ENCODE measurements at regions not wholly inside any gene's neighbourhood (a gene's known extent, or its start where the extent isn't known, plus 50 kb on each side); places are given as distances from the start of the nearest gene placed in this dataset.

- no peak for DNase-seq
These were observed 482.5 kb upstream of the FAT3 start for GRCh38 chr11:91742155-91742554.

GRCh38 chr11:91731051-91731450 lies 493.6 kb upstream of the FAT3 start:
- no peak for DNase-seq

DNA sequence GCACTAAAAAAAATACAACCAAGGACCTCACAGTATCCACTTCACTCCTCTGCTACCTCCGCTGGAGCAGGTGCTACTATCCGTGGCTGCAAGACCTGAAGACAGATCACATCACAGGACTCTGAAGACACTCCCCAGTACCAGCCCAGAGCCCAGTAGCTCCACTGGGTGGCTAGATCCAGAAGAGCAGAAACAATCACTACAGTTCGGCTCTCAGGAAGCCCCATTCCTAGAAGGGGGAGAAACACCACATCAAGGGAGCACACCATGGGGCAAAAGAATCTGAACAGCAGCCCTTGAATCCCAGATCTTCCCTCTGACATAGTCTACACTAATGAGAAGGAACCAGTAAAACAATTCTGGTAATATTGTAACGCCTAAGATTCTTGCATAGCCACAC lies 494.0 kb upstream of the FAT3 start:
- no peak for DNase-seq

DNA sequence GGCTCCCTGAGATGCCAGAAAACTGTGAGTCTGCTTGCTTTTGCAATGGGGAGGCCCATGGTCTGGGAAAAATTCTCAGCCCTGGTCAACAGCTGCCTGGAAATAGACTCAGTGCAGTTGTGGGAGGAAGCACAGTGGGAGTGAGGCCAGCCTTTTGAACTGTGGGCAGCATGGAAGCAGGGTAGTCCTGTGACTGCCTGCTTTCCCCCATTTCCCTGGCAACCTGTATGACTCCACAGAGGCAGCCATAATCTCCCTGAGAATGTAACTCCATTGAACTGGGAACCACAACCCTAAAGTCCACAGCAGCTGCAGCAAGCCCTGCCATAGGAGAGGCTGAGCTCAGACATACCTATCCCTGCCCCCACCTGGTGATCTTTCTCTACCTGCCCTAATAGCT lies 494.6 kb upstream of the FAT3 start:
- no peak for DNase-seq

- DNase-seq: no peak
These were observed 507.4 kb upstream of the FAT3 start for GRCh38 chr11:91717169-91717568.

GRCh38 chr11:91707652-91708482 lies 516.8 kb upstream of the FAT3 start:
- no peak for DNase-seq

DNA sequence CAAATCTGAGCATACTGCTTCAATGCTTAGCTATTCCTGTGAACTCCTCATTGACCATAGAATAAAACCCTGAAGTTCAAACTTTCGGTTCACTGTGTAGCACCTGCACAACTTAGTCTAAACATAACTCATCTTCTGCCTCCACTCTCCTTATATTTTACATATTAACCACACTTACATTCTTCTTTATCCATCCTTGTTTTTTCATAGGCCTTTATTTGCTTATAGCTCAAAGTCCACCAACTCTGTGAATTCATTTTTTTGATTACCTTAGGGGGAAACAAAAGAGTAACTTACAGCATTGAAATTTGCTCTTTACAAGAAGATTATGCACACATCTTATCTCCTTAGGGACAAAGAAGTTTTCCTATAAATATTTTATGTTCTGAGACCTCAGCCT lies 521.6 kb upstream of the FAT3 start:
- no peak for DNase-seq

GRCh38 chr11:91700854-91701253 lies 523.8 kb upstream of the FAT3 start:
- no peak for DNase-seq

DNA sequence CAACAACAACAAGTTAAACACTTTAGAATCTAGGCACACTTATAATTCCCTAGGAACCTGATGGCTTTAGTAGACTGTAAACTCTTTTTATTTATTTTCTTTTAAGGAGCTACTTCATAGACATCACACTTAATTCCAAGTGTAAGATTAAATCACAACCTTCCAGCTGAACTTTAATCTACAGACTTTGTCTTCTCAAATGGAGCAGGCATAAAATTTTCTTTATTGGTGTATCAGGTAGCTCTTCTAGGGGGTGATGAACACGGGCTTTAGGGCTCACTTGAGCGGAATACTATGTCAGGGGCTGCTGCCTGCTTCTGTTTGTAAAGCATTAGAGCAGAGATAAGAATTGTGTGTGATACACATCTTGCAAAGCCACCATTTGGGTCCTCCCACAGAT lies 525.8 kb upstream of the FAT3 start:
- no peak for DNase-seq

GRCh38 chr11:91694331-91694730 lies 530.3 kb upstream of the FAT3 start:
- DNase-seq: no peak

GRCh38 chr11:91691872-91692271 lies 532.7 kb upstream of the FAT3 start:
- no peak for DNase-seq

GRCh38 chr11:91688672-91689071 lies 535.9 kb upstream of the FAT3 start:
- DNase-seq: no peak

DNA sequence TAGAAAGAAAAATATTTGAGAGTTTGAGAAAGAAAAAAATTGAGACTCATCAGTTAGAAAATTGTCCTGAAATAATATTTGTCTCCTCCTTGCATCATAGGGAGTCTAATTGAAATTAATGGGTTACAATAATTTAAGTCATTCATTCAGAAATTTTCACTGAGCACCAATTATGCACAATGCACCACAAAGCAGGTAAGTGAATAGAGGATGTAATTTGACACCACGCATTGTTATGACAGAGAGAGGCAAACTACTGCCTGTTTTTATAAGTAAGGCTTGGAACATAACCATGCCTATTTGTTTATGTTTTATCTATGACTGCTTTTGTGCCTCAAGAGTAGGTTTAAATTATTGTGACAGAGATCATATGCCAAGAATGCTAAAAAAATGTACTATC lies 537.9 kb upstream of the FAT3 start:
- no peak for DNase-seq

DNA sequence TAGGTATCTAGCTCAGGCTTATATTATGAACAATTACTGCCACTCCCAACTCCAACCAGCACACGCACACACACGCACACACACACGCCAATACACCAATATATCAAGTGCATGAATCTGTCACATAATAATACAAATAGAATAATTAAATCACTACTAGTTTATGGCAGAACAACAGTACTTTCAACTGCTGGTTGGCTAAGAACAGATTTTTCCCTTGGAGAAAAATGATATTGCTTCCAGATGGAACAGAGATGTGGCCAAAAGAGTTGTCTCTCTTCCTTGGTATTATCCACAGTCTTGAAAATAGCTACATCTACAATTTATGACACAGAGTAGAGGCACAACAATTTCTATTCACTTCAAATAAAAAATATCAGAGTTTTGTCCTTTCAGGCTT lies 538.3 kb upstream of the FAT3 start:
- peak; percentile 27 for DNase-seq

GRCh38 chr11:91673705-91674104 lies 550.9 kb upstream of the FAT3 start:
- DNase-seq: no peak

DNA sequence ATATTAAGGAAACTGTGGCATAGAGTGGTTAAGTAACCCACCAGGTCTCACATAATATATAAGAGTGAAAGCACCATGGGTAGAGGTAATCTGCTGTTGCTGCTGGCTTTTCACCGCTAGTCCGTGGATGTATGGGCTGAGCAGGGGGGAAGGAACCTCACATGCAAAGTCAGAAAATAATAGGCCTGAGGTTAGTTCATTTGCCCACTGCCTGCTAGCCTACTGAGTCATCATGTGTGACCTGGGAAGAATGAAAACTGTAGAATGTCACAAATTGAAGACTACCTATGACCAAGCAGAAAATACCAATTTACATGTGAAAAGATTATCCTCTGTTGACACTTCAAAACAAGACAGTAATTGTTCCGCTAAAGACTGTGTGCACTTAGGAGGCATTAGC lies 560.1 kb upstream of the FAT3 start:
- DNase-seq: no peak

DNA sequence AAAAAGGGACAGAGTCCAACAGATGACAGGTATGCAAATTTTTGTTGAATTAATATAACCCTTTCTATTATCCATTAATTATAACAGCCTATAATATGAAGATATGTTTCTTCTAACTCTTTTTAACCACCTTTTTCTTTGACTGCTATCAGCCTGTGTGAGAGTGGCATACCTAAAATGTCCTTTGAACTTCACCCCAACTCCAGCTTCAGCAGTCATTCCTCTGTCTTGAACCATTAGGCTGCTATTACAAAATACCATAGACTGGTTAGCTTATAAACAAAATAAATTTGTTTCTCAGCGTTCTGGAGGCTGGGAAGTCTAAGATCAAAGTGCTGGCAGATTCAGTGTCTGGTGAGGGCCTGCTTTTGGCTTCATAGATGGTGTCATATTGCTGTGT lies 564.6 kb upstream of the FAT3 start:
- DNase-seq: no peak

GRCh38 chr11:91654686-91655085 lies 569.9 kb upstream of the FAT3 start:
- DNase-seq: no peak

- peak; percentile 16 for DNase-seq
These were observed 571.4 kb upstream of the FAT3 start for GRCh38 chr11:91653079-91653754.

GRCh38 chr11:91650802-91651201 lies 573.8 kb upstream of the FAT3 start:
- DNase-seq: no peak

DNA sequence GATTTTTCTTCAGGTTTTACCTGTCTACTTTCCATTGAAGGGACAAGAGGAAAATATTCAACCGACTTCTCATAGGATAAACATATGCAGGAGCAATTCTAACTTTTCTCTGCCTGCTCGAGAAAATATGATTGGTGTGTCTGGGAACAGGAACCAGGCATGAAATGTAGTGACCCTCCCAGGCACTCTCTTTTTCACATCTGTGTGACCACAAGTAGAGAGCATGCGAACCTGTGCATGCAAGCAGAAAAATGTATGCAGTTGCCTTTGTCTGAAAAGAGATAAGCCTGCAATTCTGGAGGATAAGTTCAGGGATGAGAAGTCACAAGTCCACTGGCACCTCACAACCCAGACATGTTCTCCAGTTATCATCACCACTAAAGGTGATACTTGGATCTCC lies 583.5 kb upstream of the FAT3 start:
- DNase-seq: no peak

DNA sequence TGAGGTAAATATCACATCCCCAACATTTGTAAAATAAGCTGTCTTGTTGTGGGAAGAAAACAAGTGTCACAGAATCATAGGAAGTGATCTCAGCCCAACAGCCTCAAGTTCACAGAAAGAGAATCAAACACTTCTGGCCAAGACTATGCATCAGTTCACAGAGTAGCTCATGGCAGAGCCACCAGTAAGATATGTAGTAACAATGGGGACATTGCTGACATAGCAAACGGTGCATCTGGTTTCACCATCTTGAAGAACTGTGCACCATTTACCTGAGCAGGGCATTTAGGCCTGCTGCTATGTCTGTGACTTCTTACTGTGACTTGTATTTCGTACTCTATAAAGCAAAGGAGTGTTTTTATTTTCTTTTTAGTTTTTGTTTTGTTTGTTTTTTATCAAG lies 585.3 kb upstream of the FAT3 start:
- DNase-seq: no peak

- no peak for DNase-seq
These were observed 593.5 kb upstream of the FAT3 start for GRCh38 chr11:91630916-91631673.

DNA sequence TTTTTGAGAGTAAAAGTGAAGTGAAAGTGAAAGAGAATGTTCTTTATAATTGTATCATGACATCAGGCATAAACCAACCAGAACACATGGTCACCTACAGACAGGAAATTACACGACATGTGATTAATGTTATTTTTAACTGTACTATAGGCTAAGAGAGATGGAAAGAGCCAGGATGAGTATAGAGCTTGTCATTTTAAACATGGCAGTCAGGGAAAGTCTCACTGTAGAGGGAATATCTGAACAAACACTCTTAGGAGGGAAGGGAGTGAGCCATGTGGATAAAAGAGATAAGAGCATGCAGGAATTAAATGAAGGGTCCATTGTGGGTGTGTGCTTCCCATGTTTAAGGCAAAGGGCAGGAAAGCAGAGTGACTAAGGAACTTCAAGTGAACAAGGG lies 599.1 kb upstream of the FAT3 start:
- DNase-seq: no peak
